Activated CD8-positive, alpha-beta T cell treated with anti-CD3 and anti-CD28 coated beads for 36 hours (primary cell): ENCODE measurements at regions not wholly inside any gene's neighbourhood (a gene's known extent, or its start where the extent isn't known, plus 50 kb on each side); places are given as distances from the start of the nearest gene placed in this dataset.

Experiments
- ATAC-seq: fragments of 200-7000 bp; cut with Tn5 transposase; one replicate; pipeline ENCODE4 v1.10.0; 2021; ENCODE audit warnings: mild to moderate bottlenecking, moderate library complexity
- CTCF ChIA-PET: fragments of 350-600 bp; sonication (Branson Sonifier 250); formaldehyde crosslinking; loops from one replicate; lab custom pipeline; 2021; ENCODE audit warnings: antibody characterized with exemption; lab: Charles Lee
- POLR2A ChIA-PET: fragments of 350-600 bp; sonication (Branson Sonifier 250); formaldehyde crosslinking; loops from one replicate; lab custom pipeline; 2021; ENCODE audit warnings: antibody characterized with exemption; lab: Charles Lee
- DNase-seq: peaks from one replicate; pipeline ENCODE4 v3.0.0-alpha.2; 2020
- H3K27ac Mint-ChIP-seq: one replicate; pipeline ENCODE4 v1.8.0; 2021; ENCODE audit warnings: mild to moderate bottlenecking, mixed read lengths
- H3K27me3 Mint-ChIP-seq: one replicate; pipeline ENCODE4 v1.8.0; 2021; ENCODE audit warnings: mixed read lengths
- H3K36me3 Mint-ChIP-seq: one replicate; pipeline ENCODE4 v1.8.0; 2021; ENCODE audit warnings: low read depth, mixed read lengths
- H3K4me1 Mint-ChIP-seq: one replicate; pipeline ENCODE4 v1.8.0; 2021; ENCODE audit warnings: low read depth, mixed read lengths
- H3K4me3 Mint-ChIP-seq: one replicate; pipeline ENCODE4 v1.8.0; 2021; ENCODE audit warnings: mild to moderate bottlenecking, moderate library complexity, mixed read lengths
- H3K9me3 Mint-ChIP-seq: one replicate; pipeline ENCODE4 v1.8.0; 2021; ENCODE audit warnings: mixed read lengths
- CTCF ChIP-seq: fragments of 200-600 bp; IDR thresholded peaks from one replicate; pipeline ENCODE4 v1.8.0; 2022; ENCODE audit warnings: antibody characterized with exemption, mild to moderate bottlenecking
- intact Hi-C: fragments of 100-400 bp; cut with micrococcal nuclease; formaldehyde crosslinking; loops from one replicate; pipeline ENCODE4 v1.10.0; 2022

GRCh38 chr16:85983064-85983463, 84.1 kb downstream of the IRF8 start:
- no peak overlapping the region for H3K27ac Mint-ChIP-seq

GRCh38 chr16:85983606-85984230, 84.8 kb downstream of the IRF8 start:
- DNase-seq, result no peak
- no peaks in the 10 kb centered on the region for H3K9me3 Mint-ChIP-seq
- CTCF ChIA-PET, result interaction anchor here (1.0 to 14.7 kb wide), 2 partner anchors 10 to 163 kb away, joined by 3 to 257 read pairs; no protein-coding TSS in a partner anchor
- no peaks in the 10 kb centered on the region for H3K36me3 Mint-ChIP-seq
- H3K27me3 Mint-ChIP-seq, result peaks cover 1% of the 10 kb centered on the region
- no peak overlapping the region for H3K4me3 Mint-ChIP-seq
- no peak overlapping the region for H3K27ac Mint-ChIP-seq
- POLR2A ChIA-PET, result interaction anchor here (0.7 to 1.0 kb wide), 4 partner anchors 48 to 80 kb away, joined by 3 to 4 read pairs (median 3); no protein-coding TSS in a partner anchor
- intact Hi-C loops, result no loop called here
- no peak for TF ChIP-seq CTCF
- no peak for ATAC-seq
- H3K4me1 Mint-ChIP-seq, result peaks cover 51% of the 10 kb centered on the region

More at GRCh38 chr16:85983064-85983463, 84.1 kb downstream of the IRF8 start:
- intact Hi-C loops, result no loop called here
- Mint-ChIP-seq H3K4me1 (peaks cover 50% of the 10 kb centered on the region), H3K9me3 (no peaks in the 10 kb centered on the region), H3K27me3 (peaks cover 1% of the 10 kb centered on the region), H3K36me3 (no peaks in the 10 kb centered on the region), H3K4me3 (no peak overlapping the region)
- ChIA-PET POLR2A (interaction anchor here (0.7 to 1.8 kb wide), 4 partner anchors 47 to 81 kb away, joined by 3 to 4 read pairs (median 4); no protein-coding TSS in a partner anchor), CTCF (interaction anchor here (1.0 to 14.7 kb wide), 2 partner anchors 10 to 163 kb away, joined by 3 to 257 read pairs; no protein-coding TSS in a partner anchor)
- ATAC-seq (no peak), DNase-seq (no peak)
- TF ChIP-seq CTCF, result no peak

- ATAC-seq (no peak), DNase-seq (no peak)
- TF ChIP-seq CTCF, result no peak
- CTCF ChIA-PET, result interaction anchor here (1.1 to 14.7 kb wide), 2 partner anchors 32 to 164 kb away, joined by 5 to 257 read pairs; no protein-coding TSS in a partner anchor
- Mint-ChIP-seq H3K9me3 (no peaks in the 10 kb centered on the region), H3K27me3 (peaks cover 1% of the 10 kb centered on the region), H3K4me3 (no peak overlapping the region), H3K27ac (peak overlapping the region; percentile 63), H3K36me3 (no peaks in the 10 kb centered on the region), H3K4me1 (peaks cover 54% of the 10 kb centered on the region)
- POLR2A ChIA-PET, result interaction anchor here (0.7 to 1.8 kb wide), 4 partner anchors 30 to 245 kb away, joined by 3 to 5 read pairs (median 3); no protein-coding TSS in a partner anchor
- intact Hi-C loops, result no loop called here
These were observed 85.4 kb downstream of the IRF8 start for GRCh38 chr16:85984231-85984880.

GRCh38 chr16:85984947-85985451, 86.0 kb downstream of the IRF8 start:
- no peak overlapping the region for H3K4me3 Mint-ChIP-seq
- peaks cover 58% of the 10 kb centered on the region for H3K4me1 Mint-ChIP-seq
- peak overlapping the region; percentile 63 for H3K27ac Mint-ChIP-seq
- no peak for TF ChIP-seq CTCF
- intact Hi-C loops, result loop anchor here (5.0 kb wide), 2 partner anchors 48 to 83 kb away; no protein-coding TSS in a partner anchor
- H3K36me3 Mint-ChIP-seq, result no peaks in the 10 kb centered on the region
- ATAC-seq (no peak), DNase-seq (no peak)
- ChIA-PET POLR2A (interaction anchor here (0.7 to 1.8 kb wide), 4 partner anchors 30 to 244 kb away, joined by 3 to 5 read pairs (median 3); no protein-coding TSS in a partner anchor), CTCF (interaction anchor here (1.1 to 14.7 kb wide), 4 partner anchors 31 to 165 kb away, joined by 5 to 257 read pairs (median 36); partner anchors contain the start of gene IRF8)
- no peaks in the 10 kb centered on the region for H3K9me3 Mint-ChIP-seq
- peaks cover 1% of the 10 kb centered on the region for H3K27me3 Mint-ChIP-seq
